ENCODE measurements at regions not wholly inside any gene's neighbourhood (a gene's known extent, or its start where the extent isn't known, plus 50 kb on each side); places are given as distances from the start of the nearest gene placed in this dataset.
"Not testable (repeated sequence)": the region's sequence is repeated elsewhere in the genome, so short reads cannot be mapped to it uniquely, and the experiment has no call there.

DNA sequence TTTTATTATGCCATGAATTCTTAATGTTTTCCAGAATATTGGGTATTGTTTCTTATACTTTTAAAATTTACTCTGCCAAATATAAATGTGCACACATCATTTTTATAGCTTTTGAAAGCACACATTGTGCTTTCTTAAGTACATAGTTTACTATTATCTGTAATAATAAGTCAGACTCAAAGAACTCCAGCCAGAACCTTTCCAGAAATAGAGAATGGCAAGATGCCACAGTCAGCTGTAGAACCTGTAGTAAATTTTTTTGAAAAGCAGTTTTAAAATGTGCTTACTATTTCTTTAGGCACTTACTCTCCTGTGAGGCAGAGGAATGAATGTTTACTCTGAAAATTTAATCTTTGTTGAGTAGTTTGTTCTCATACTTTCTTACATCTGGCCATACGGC, 1287.1 kb downstream of the PCDH9 start:
- no peaks in the 10 kb centered on the region for H3K4me1 ChIP-seq (ENCODE audit: control insufficient read depth in 1 of 2, insufficient read depth in 2 of 2, low read length in 2 of 2)
- intact Hi-C loops (cut with DNase I) = no loop called here
- H3K27me3 ChIP-seq (ENCODE audit: control insufficient read depth in 1 of 2, insufficient read depth in 2 of 2, low read length in 1 of 2) = no peaks in the 10 kb centered on the region
- H3K27ac ChIP-seq (ENCODE audit: low read depth in 1 of 2, low read length in 2 of 2) = no peak overlapping the region
- WGBS, 2 donors = 0 to 4% methylated on average over 1 of the region's 1 CpG
- H3K9me3 ChIP-seq (ENCODE audit: control insufficient read depth, low read length) = no peaks in the 10 kb centered on the region
- no peak overlapping the region for H3K4me3 ChIP-seq (ENCODE audit: low read length in 2 of 2)
- H3K36me3 ChIP-seq (ENCODE audit: control insufficient read depth in 1 of 2, insufficient read depth in 2 of 2, low read length in 1 of 2) = no peaks in the 10 kb centered on the region
- ATAC-seq (ENCODE audit: low FRiP score) (no peak), DNase-seq (no peak)

DNA sequence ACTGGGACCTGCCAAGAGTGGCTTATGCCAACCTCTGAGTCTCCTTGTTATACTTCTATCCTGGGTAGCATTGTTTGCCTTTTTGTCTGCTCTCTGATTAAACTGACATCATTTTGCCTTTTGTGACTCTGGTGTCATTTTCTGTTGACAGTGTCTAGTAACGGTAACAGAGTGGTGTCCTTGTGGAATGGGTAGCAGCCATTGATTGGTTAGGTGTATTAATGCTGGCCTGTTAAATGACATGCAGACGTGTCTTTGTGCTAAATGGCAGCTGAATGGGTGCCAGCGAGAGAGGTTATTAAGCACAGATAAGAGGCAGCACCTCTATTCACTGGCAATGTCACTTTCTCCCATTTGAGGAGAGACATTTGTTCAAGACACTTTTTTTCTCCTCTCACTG, 1289.4 kb downstream of the PCDH9 start:
- no peaks in the 10 kb centered on the region for H3K9me3 ChIP-seq (ENCODE audit: control insufficient read depth, low read length)
- H3K4me3 ChIP-seq (ENCODE audit: low read length in 2 of 2) = no peak overlapping the region
- WGBS, 2 donors = 59 to 61% methylated on average over 3 of the region's 3 CpGs
- ATAC-seq (ENCODE audit: low FRiP score) (no peak), DNase-seq (no peak)
- intact Hi-C loops (cut with DNase I) = no loop called here
- no peaks in the 10 kb centered on the region for H3K36me3 ChIP-seq (ENCODE audit: control insufficient read depth in 1 of 2, insufficient read depth in 2 of 2, low read length in 1 of 2)
- no peaks in the 10 kb centered on the region for H3K27me3 ChIP-seq (ENCODE audit: control insufficient read depth in 1 of 2, insufficient read depth in 2 of 2, low read length in 1 of 2)
- H3K27ac ChIP-seq (ENCODE audit: low read depth in 1 of 2, low read length in 2 of 2) = no peak overlapping the region
- no peaks in the 10 kb centered on the region for H3K4me1 ChIP-seq (ENCODE audit: control insufficient read depth in 1 of 2, insufficient read depth in 2 of 2, low read length in 2 of 2)

DNA sequence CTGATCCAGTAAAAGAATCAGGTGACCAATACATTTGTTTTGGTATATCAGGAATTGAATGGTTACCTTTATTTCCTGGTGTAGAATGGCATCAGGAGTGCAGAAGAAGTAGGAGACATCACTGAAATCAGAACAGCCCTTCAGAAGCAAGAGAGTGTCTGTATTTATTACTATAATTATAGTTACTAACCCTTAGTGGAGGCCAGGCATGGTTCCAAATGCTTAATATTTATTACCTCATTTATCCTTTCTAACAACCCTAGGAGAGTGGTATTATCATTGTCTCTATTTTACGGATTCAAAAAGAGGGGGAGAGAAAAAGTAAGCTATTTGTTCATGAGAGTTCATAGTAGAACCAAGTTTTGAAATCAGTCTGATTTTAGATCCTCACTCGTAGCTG, 1292.9 kb downstream of the PCDH9 start:
- intact Hi-C loops (cut with DNase I) = no loop called here

DNA sequence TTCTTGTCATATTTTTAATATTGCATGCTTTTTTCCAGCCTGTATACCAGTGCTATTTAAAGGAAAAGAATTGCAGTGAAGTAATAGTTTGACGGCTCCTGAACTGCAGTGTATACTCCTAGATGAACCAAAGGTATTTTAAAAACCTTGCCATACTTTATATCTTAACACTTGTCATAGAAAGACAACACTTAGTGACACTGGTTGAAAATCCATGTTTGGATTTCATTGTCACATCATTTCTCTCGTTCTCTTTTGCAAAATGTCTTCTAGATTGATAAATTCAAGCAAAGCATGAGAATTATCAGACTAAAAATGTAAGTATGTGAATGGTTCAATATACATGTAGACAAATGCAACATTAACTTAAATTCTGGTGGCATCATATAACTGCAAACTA, 1293.9 kb downstream of the PCDH9 start:
- no peaks in the 10 kb centered on the region for H3K4me1 ChIP-seq (ENCODE audit: control insufficient read depth in 1 of 2, insufficient read depth in 2 of 2, low read length in 2 of 2)
- no peaks in the 10 kb centered on the region for H3K36me3 ChIP-seq (ENCODE audit: control insufficient read depth in 1 of 2, insufficient read depth in 2 of 2, low read length in 1 of 2)
- H3K27me3 ChIP-seq (ENCODE audit: control insufficient read depth in 1 of 2, insufficient read depth in 2 of 2, low read length in 1 of 2) = no peaks in the 10 kb centered on the region
- DNase-seq (no peak), ATAC-seq (ENCODE audit: low FRiP score) (no peak)
- H3K27ac ChIP-seq (ENCODE audit: low read depth in 1 of 2, low read length in 2 of 2) = no peak overlapping the region
- H3K4me3 ChIP-seq (ENCODE audit: low read length in 2 of 2) = no peak overlapping the region
- 82 to 85% methylated on average over 2 of the region's 2 CpGs for WGBS, 2 donors
- intact Hi-C loops (cut with DNase I) = no loop called here
- no peaks in the 10 kb centered on the region for H3K9me3 ChIP-seq (ENCODE audit: control insufficient read depth, low read length)

More for the DNA sequence above, 1292.9 kb downstream of the PCDH9 start:
- H3K9me3 ChIP-seq (ENCODE audit: control insufficient read depth, low read length) = no peaks in the 10 kb centered on the region
- no peaks in the 10 kb centered on the region for H3K36me3 ChIP-seq (ENCODE audit: control insufficient read depth in 1 of 2, insufficient read depth in 2 of 2, low read length in 1 of 2)
- WGBS, 2 donors = 57 to 80% methylated on average over 2 of the region's 2 CpGs
- DNase-seq (no peak), ATAC-seq (ENCODE audit: low FRiP score) (no peak)
- H3K27ac ChIP-seq (ENCODE audit: low read depth in 1 of 2, low read length in 2 of 2) = no peak overlapping the region
- no peaks in the 10 kb centered on the region for H3K4me1 ChIP-seq (ENCODE audit: control insufficient read depth in 1 of 2, insufficient read depth in 2 of 2, low read length in 2 of 2)
- H3K4me3 ChIP-seq (ENCODE audit: low read length in 2 of 2) = no peak overlapping the region
- H3K27me3 ChIP-seq (ENCODE audit: control insufficient read depth in 1 of 2, insufficient read depth in 2 of 2, low read length in 1 of 2) = no peaks in the 10 kb centered on the region

DNA sequence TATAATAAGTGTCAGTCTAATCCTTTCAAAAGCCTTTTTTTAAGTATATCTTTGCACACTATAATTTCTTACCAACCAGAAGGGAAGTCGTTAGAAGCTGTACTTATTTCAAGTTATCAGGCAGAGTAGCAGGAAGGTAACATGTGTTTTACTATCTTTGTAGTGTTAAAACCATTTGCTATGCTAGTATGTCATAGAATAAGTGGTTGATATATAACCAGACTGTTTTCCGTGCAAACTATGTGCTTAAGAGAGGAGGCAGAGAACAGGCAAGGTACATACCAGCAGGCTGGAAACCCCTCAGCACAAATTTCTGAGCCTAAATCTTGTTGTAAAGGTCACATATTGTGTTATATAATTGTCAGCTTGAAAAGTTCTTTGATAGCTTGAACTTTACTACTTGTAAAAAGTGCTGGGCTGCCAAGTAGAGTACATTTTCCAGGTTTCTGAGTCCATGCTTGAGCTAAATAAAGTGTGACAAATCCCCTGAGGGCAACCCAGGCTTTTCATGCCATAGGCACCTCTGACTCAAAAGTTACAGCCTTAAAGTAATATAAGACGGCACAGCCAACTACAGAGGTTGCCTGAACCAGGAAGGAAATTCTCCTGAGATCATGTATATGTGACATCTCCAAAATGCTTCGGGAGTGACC, 1297.4 kb downstream of the PCDH9 start:
- DNase-seq (no peak), ATAC-seq (ENCODE audit: low FRiP score) (no peak)
- Histone ChIP-seq H3K9me3 (ENCODE audit: control insufficient read depth, low read length) (no peaks in the 10 kb centered on the region), H3K27me3 (ENCODE audit: control insufficient read depth in 1 of 2, insufficient read depth in 2 of 2, low read length in 1 of 2) (no peaks in the 10 kb centered on the region), H3K4me1 (ENCODE audit: control insufficient read depth in 1 of 2, insufficient read depth in 2 of 2, low read length in 2 of 2) (no peaks in the 10 kb centered on the region), H3K4me3 (ENCODE audit: low read length in 2 of 2) (no peak overlapping the region), H3K27ac (ENCODE audit: low read depth in 1 of 2, low read length in 2 of 2) (no peak overlapping the region), H3K36me3 (ENCODE audit: control insufficient read depth in 1 of 2, insufficient read depth in 2 of 2, low read length in 1 of 2) (no peaks in the 10 kb centered on the region)
- intact Hi-C loops (cut with DNase I) = no loop called here
- WGBS, 2 donors = 14 to 19% methylated on average over 4 of the region's 4 CpGs

DNA sequence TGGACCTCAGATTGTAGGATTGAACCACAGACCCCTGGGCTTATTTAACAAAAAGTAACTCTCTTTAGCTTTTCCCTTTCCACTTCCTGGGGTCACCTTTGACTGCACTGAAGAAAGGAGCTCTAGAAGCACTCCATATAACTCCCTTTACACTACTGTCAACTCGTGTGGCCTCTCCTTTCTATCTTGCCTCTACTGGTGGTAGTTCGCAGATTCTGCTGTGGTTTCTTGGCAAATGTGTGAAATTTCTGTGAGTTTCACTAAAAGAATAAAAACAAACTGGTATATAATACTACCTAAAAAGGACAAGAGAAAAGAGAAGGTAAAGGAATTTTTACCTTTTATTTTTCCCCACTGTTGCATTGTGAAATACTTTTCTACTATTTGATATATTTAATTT, 1298.1 kb downstream of the PCDH9 start:
- H3K9me3 ChIP-seq (ENCODE audit: control insufficient read depth, low read length) = no peaks in the 10 kb centered on the region
- ATAC-seq (ENCODE audit: low FRiP score) = no peak
- no peak overlapping the region for H3K27ac ChIP-seq (ENCODE audit: low read depth in 1 of 2, low read length in 2 of 2)
- H3K4me1 ChIP-seq (ENCODE audit: control insufficient read depth in 1 of 2, insufficient read depth in 2 of 2, low read length in 2 of 2) = no peaks in the 10 kb centered on the region
- intact Hi-C loops (cut with DNase I) = no loop called here
- 86 to 91% methylated on average over 2 of the region's 2 CpGs for WGBS, 2 donors
- H3K27me3 ChIP-seq (ENCODE audit: control insufficient read depth in 1 of 2, insufficient read depth in 2 of 2, low read length in 1 of 2) = no peaks in the 10 kb centered on the region
- H3K4me3 ChIP-seq (ENCODE audit: low read length in 2 of 2) = no peak overlapping the region
- no peak for DNase-seq
- no peaks in the 10 kb centered on the region for H3K36me3 ChIP-seq (ENCODE audit: control insufficient read depth in 1 of 2, insufficient read depth in 2 of 2, low read length in 1 of 2)

DNA sequence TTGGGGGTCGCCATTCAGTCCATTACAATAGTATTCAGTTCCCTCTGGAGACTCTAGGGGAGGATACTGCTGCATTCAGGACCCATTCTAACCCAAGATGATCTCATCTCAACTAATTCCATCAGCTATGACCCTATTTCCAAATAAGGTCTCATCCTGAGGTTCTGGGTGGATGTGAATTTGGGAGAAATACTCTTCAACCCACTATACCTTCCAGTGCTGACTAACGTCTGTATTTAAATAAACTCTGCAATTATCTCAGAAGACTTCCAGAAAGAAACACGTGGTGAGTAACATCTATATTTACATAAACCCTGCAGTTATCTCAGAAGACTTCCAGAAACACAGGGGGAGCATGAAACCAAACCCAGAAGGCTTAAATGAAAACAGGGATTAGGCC, 1300.7 kb downstream of the PCDH9 start:
- Histone ChIP-seq H3K27me3 (ENCODE audit: control insufficient read depth in 1 of 2, insufficient read depth in 2 of 2, low read length in 1 of 2) (no peaks in the 10 kb centered on the region), H3K4me1 (ENCODE audit: control insufficient read depth in 1 of 2, insufficient read depth in 2 of 2, low read length in 2 of 2) (no peaks in the 10 kb centered on the region), H3K27ac (ENCODE audit: low read depth in 1 of 2, low read length in 2 of 2) (no peak overlapping the region), H3K9me3 (ENCODE audit: control insufficient read depth, low read length) (no peaks in the 10 kb centered on the region), H3K36me3 (ENCODE audit: control insufficient read depth in 1 of 2, insufficient read depth in 2 of 2, low read length in 1 of 2) (no peaks in the 10 kb centered on the region), H3K4me3 (ENCODE audit: low read length in 2 of 2) (no peak overlapping the region)
- WGBS, 2 donors = 81 to 87% methylated on average over 3 of the region's 3 CpGs
- ATAC-seq (ENCODE audit: low FRiP score) (no peak), DNase-seq (no peak)
- intact Hi-C loops (cut with DNase I) = no loop called here

DNA sequence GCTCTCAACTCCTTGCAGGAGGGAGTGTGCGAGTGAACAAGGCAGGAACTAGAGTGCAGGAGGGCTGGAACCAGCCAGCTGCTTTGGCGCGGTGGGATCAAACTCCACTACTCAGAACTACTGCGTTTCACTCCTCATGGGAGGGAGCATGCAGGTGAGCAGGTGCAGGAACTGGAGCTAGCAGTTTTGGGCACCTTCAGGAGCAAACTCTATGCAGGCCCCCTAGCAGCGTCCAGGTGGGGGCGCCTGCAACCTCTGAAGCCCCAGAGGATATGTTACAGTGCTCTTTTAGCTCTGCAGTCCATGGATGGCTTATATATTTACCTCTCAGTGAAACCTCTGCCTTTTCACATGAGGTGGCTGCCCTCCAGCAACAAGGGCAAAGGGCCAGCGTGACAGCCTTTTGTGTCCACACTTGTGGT, 1303.4 kb downstream of the PCDH9 start:
- DNase-seq (peak; percentile 44 to 66), ATAC-seq (ENCODE audit: low FRiP score) (no peak)
- WGBS, 2 donors = 17 to 20% methylated on average over 7 of the region's 7 CpGs
- H3K36me3 ChIP-seq (ENCODE audit: control insufficient read depth in 1 of 2, insufficient read depth in 2 of 2, low read length in 1 of 2) = no peaks in the 10 kb centered on the region
- H3K4me1 ChIP-seq (ENCODE audit: control insufficient read depth in 1 of 2, insufficient read depth in 2 of 2, low read length in 2 of 2) = no peaks in the 10 kb centered on the region
- intact Hi-C loops (cut with DNase I) = no loop called here
- H3K9me3 ChIP-seq (ENCODE audit: control insufficient read depth, low read length) = no peaks in the 10 kb centered on the region
- no peak overlapping the region for H3K4me3 ChIP-seq (ENCODE audit: low read length in 2 of 2)
- H3K27me3 ChIP-seq (ENCODE audit: control insufficient read depth in 1 of 2, insufficient read depth in 2 of 2, low read length in 1 of 2) = no peaks in the 10 kb centered on the region
- no peak overlapping the region for H3K27ac ChIP-seq (ENCODE audit: low read depth in 1 of 2, low read length in 2 of 2)

DNA sequence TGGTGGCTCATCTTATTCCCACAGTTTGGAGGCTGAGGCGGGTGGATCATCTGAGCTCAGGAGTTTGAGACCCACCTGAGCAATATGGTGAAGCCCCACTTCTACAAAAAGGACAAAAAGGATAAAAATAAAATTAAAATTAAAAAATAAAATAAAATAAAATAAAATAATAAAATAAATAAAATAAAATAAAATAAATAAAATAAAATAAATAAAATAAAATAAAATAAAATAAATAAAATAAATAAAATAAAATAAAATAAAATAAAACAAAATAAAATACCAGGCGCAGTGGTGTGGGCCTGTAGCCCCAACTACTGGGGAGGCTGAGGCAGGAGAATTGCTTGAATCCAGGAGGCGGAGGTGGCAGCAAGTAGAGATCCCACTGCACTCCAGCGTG, 1307.3 kb downstream of the PCDH9 start:
- DNase-seq; H3K36me3 ChIP-seq (ENCODE audit: control insufficient read depth in 1 of 2, insufficient read depth in 2 of 2, low read length in 1 of 2); H3K27me3 ChIP-seq (ENCODE audit: control insufficient read depth in 1 of 2, insufficient read depth in 2 of 2, low read length in 1 of 2); H3K4me1 ChIP-seq (ENCODE audit: control insufficient read depth in 1 of 2, insufficient read depth in 2 of 2, low read length in 2 of 2); H3K9me3 ChIP-seq (ENCODE audit: control insufficient read depth, low read length); ATAC-seq (ENCODE audit: low FRiP score); H3K27ac ChIP-seq (ENCODE audit: low read depth in 1 of 2, low read length in 2 of 2); intact Hi-C loops (cut with DNase I); H3K4me3 ChIP-seq (ENCODE audit: low read length in 2 of 2): not testable (repeated sequence)
- WGBS, 2 donors = 87 to 97% methylated on average over 4 of the region's 4 CpGs
